C4-2B (cell line): ENCODE measurements at regions not wholly inside any gene's neighbourhood (a gene's known extent, or its start where the extent isn't known, plus 50 kb on each side); places are given as distances from the start of the nearest gene placed in this dataset.

Experiments used
- H3K27ac ChIP-seq: fragments of 450-650 bp; 2 replicates; pipeline ENCODE4 v1.5.1; 2017
- CTCF ChIP-seq: fragments of 450-650 bp; conservative IDR thresholded peaks from 2 replicates; pipeline ENCODE4 v1.5.1; 2017; ENCODE audit warnings: mild to moderate bottlenecking
- ZFX ChIP-seq: fragments of 450-650 bp; IDR thresholded peaks from 2 replicates; pipeline ENCODE4 v1.6.1; 2017

- TF ChIP-seq CTCF: no peak
- no peak for TF ChIP-seq ZFX
- H3K27ac ChIP-seq: no peak overlapping the region
Measured at GRCh38 chr3:117955196-117955595, 1079.5 kb downstream of the IGSF11 start.

GRCh38 chr3:117958027-117958426 lies 1076.6 kb downstream of the IGSF11 start:
- TF ChIP-seq CTCF: no peak
- no peak for TF ChIP-seq ZFX
- H3K27ac ChIP-seq: no peak overlapping the region

- TF ChIP-seq ZFX (no peak), CTCF (no peak)
Measured at GRCh38 chr3:117962750-117963149, 1071.9 kb downstream of the IGSF11 start.

GRCh38 chr3:117963858-117964257 lies 1070.8 kb downstream of the IGSF11 start:
- no peak overlapping the region for H3K27ac ChIP-seq
- TF ChIP-seq ZFX (no peak), CTCF (no peak)

More at GRCh38 chr3:117962750-117963149, 1071.9 kb downstream of the IGSF11 start:
- H3K27ac ChIP-seq: no peak overlapping the region

- no peak overlapping the region for H3K27ac ChIP-seq
- TF ChIP-seq ZFX (no peak), CTCF (no peak)
Measured at GRCh38 chr3:117964814-117965213, 1069.8 kb downstream of the IGSF11 start.

- TF ChIP-seq CTCF (no peak), ZFX (no peak)
- H3K27ac ChIP-seq: no peak overlapping the region
Measured at GRCh38 chr3:117977504-117978228, 1057.0 kb downstream of the IGSF11 start.

GRCh38 chr3:117979466-117979865 lies 1055.2 kb downstream of the IGSF11 start:
- TF ChIP-seq ZFX (no peak), CTCF (no peak)
- H3K27ac ChIP-seq: no peak overlapping the region
